GM12875 (cell line): ENCODE measurements at regions not wholly inside any gene's neighbourhood (a gene's known extent, or its start where the extent isn't known, plus 50 kb on each side); places are given as distances from the start of the nearest gene placed in this dataset.

Experiments
- H3K4me3 ChIP-seq: one replicate; pipeline ENCODE4 v1.5.1; 2011; ENCODE audit warnings: low read depth, low read length, control low read depth
- TF ChIP-seq, protein P1 (sequence below): IDR thresholded peaks from 2 replicates; pipeline ENCODE4 v1.5.1; 2011; ENCODE audit warnings: low read depth, mild to moderate bottlenecking, control low read depth, inconsistent platforms, low read length, moderate library complexity, borderline replicate concordance; ENCODE audit not compliant: insufficient read depth

- H3K4me3 ChIP-seq: no peak overlapping the region
Observed at GRCh38 chr4:26076896-26077295, 162.9 kb downstream of the SMIM20 start.

GRCh38 chr4:26077756-26078155 is 163.7 kb downstream of the SMIM20 start:
- H3K4me3 ChIP-seq: no peak overlapping the region
- TF ChIP-seq, protein P1, sequence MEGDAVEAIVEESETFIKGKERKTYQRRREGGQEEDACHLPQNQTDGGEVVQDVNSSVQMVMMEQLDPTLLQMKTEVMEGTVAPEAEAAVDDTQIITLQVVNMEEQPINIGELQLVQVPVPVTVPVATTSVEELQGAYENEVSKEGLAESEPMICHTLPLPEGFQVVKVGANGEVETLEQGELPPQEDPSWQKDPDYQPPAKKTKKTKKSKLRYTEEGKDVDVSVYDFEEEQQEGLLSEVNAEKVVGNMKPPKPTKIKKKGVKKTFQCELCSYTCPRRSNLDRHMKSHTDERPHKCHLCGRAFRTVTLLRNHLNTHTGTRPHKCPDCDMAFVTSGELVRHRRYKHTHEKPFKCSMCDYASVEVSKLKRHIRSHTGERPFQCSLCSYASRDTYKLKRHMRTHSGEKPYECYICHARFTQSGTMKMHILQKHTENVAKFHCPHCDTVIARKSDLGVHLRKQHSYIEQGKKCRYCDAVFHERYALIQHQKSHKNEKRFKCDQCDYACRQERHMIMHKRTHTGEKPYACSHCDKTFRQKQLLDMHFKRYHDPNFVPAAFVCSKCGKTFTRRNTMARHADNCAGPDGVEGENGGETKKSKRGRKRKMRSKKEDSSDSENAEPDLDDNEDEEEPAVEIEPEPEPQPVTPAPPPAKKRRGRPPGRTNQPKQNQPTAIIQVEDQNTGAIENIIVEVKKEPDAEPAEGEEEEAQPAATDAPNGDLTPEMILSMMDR: no peak

More at GRCh38 chr4:26076896-26077295, 162.9 kb downstream of the SMIM20 start:
- TF ChIP-seq, protein P1: no peak

DNA sequence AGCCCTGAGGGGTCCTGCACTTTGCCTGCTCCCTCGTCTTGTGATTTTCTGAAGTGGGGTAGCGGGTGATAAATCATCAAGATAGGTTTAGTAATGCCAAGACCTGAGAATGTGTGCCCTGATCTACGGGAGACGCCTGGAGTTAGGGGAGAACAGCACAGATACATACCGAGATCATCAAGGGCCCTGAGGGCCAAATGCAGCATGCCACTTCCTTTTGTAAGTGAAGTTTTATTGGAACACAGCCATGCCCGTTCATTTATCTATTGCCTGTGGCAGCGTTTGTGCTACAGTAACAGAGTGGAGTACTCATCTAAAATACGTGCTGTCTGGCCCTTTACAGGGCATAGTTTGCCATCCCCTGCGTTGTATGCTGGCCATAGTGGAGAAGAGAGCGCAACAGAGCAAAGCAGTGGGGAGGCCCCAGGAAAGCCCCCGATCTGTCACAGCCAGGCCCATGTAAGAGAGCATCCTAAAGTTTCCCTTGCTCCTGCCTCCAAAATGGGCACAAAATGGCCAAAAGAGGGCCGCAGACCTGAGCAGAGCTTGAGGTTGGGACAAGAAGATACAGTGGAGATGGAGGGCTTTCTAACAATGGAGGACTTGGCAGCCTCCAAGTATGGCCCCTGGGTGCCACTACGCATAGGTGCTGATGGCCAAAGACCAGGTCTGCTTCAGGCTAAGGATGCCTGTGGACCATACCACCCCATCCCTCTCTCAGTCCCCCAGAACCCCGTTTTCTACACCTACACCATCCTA is 167.0 kb downstream of the SMIM20 start:
- TF ChIP-seq, protein P1: no peak
- no peak overlapping the region for H3K4me3 ChIP-seq

- TF ChIP-seq, protein P1: peak; percentile 41; the same call in 1 of the 2 replicates
- no peak overlapping the region for H3K4me3 ChIP-seq
Observed at GRCh38 chr4:26081795-26082498, 167.9 kb downstream of the SMIM20 start.

- TF ChIP-seq, protein P1: no peak
- no peak overlapping the region for H3K4me3 ChIP-seq
Observed at GRCh38 chr4:26082565-26082964, 168.5 kb downstream of the SMIM20 start.

- TF ChIP-seq, protein P1: no peak
- no peak overlapping the region for H3K4me3 ChIP-seq
Observed at GRCh38 chr4:26083987-26084386, 170.0 kb downstream of the SMIM20 start.
